GM19452 (cell line): ENCODE measurements at regions not wholly inside any gene's neighbourhood (a gene's known extent, or its start where the extent isn't known, plus 50 kb on each side); places are given as distances from the start of the nearest gene placed in this dataset.

ENCODE experiments used
- ATAC-seq: cut with Tn5 transposase; IDR thresholded peaks from one replicate; pipeline ENCODE4 v1.9.1; 2021; ENCODE audit not compliant: unreplicated experiment

DNA sequence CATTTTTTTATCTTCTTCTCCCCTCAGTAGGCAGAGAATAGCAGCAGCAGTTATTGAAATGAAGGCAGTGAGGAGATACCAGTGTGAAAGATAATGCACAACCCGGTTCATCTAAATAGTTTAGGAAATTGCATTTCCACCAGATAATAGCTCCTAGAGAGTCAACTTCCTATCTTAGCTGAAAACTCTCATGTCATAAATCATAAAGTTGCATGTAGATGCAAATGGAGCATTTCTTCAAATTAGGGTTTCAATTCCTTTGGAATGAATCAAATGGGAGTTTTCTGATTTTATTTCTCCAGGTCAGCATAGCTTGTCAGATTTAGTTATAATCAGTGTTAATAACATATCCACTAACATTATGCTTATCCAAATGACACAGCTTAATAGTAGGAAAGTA, 335.3 kb downstream of the CNTNAP4 start:
- ATAC-seq: no peak

DNA sequence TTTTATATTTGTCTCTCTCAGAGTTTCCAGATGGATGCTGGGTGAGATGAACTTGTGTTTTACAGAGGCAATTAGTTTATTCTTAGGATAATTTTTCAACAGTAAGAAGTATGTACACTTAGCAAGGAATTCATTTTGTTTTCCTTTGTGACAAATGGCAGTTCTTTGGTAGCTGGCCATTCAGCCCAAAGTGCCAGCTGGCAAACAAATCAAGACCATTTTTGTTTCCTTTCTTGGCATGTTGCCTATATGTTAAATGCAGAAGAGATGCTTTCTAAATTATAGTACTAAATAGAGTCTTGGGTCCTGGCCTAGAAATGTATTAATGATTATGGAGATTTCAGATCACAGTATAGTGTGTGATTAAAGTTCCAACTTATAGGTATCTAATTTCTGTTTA, 337.1 kb downstream of the CNTNAP4 start:
- no peak for ATAC-seq

DNA sequence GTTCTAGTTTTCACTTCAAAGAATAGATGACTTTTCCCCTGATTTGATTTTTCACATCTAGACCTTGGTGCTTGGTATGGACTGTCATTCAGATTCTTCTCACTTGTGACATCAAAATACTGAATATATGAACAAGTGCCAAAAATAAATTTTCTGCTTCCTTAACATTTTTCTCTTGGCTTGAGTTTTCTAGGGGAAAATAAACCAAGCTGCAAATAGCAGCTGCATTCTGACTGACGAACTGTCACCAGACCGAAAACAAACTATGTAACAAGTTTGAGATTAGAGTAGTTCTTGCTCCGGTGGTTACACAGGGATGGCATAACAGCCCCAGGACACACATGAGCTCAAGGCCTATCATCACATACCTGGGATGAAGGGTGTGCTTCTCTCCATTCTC, 345.7 kb downstream of the CNTNAP4 start:
- no peak for ATAC-seq

DNA sequence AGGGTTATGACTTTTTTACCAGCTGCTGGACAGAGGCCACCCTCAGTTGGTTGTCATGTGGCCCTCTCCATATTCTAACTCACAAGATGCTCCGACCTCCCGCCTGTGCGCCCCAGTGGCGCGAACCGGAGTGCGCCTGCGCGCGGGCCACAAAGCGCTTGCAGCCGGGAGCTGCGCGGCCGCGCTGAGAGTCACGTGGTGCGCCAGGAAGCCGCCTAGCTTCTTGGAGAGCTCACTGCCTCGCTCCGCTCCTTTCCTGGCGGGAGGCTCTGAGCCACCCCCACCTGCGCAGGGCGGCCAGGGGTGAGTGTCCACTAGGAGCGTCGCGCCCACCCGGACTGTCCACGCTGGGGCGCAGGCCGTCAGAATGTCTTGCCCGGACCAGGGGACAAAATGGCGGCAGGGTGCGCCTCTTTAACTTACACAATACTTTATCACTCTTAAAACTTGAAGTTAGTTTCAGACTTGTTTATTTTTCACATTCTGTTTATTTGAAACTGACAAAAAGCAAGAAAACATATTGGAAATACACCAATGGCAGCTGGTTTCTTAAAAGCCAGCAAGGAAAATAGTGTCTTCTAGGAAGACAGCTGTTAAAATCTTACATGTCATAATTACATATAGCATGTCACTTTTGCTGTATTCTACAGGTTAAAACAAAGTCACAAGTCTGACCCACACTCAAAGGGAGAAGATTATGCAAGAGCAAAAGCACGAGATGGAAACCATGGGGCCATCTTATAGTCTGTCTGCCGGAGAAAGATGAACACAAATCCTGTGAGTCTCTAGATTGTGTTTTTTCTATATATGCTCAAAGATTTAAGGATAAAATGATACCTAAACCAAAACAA, 357.9 kb downstream of the CNTNAP4 start:
- ATAC-seq: no peak

DNA sequence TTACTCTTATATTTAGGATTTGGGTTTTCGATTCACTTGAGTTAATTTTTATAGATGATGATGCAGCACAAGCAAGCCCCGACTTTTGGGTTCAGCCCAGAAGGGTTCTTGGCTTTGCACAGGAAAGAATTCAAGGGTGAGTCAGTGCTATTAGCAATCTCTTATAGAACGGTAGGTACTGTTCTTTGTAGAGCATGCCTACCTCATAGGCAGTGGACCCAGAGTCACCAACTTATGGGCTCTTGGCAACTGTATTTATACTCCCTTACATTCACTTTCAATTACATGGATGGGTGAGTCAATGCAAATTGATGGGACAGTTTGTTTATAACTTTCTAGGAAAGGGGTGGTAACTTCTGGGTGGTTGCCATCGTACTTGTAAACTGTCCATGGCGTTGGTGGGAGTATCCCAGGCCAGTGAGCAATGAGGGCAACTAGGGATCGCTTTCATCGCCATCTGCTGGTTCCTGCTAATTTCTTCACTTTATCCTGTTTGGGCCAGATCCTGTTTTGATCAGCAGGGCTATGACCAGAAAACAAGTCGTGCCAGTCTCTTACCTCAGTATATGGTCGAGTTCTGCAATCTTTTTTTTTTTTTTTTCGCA, 362.6 kb downstream of the CNTNAP4 start:
- no peak for ATAC-seq

DNA sequence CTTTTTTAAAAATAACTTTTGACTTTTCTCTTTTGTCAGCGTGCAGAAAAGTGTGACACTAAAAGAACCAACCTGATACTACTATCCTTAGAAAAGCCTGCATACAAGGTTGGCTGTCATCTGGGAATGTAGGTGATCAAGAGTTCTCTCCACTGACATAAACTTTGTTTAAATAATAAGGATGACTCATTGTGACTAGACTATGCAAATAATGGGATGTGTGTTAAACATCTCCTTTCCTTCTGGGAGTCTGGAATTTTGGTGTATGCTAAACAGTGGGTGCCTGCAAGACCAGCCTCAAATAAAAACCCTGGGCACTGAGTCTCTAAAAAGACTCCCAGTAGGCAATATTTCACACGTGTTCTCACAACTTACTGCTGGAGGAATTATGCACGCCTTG, 373.4 kb downstream of the CNTNAP4 start:
- ATAC-seq: no peak

DNA sequence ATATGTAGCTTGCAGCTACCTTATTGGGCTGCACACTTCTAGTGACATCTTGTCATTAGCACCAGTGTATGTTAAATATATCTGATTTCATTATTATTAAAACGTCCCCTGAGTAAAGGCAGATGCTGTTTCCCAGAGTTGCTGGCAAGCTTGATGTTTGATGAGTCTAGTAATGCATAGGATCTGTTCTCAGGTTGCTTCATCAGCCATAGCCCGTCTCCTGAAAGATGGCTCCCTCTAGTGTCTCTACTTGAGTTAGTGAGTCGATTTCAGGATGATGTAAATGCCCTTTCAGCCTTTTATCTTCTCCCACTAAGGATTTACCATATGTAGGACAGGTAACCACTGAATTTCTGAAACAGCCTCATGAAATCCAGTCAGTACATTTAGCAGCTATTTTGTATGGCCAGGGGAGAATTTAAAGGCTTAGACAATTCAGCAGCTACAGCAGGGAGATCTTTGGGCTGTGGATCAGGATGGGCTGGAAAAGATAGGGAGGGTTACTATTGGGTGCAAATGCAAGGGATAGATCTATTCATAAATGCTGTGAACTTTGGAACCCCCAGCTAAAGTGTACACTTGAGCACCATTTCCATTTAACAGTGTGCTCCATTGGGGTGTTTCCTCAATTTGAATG, 376.3 kb downstream of the CNTNAP4 start:
- peak; percentile 70 for ATAC-seq

DNA sequence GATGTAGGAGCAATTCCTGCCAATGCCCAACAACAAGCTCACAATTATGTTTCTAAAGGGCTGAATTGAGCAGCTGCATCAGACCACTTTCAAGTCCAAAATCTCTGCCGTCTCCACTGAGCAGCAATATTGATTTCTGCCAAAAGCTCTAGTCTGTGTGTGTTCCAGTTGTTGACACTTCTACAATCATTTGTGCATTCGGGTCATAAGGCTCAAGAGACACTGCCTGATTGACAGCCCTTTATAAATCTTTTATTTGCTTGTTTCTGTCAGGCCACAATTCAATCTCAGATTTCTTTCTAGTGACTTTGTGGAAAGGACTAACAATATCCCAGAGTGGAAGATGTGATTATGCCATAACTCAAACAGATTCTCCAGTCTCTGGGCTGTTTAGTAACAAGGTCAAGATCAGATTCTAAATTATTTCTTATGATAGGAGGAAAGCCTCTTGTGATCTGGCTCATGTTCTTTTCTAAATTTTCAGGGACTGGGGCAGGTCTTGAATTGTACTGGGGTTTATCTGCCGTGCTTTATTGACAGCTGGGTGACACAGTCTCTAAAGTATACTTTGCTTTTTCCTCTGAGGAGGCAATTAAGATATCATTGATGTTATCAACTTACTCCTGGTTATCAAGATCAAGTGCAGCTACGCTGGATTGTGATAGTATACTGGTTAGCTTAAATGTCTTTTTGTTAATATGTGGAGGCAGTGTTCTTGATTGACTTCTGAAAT, 377.1 kb downstream of the CNTNAP4 start:
- no peak for ATAC-seq

DNA sequence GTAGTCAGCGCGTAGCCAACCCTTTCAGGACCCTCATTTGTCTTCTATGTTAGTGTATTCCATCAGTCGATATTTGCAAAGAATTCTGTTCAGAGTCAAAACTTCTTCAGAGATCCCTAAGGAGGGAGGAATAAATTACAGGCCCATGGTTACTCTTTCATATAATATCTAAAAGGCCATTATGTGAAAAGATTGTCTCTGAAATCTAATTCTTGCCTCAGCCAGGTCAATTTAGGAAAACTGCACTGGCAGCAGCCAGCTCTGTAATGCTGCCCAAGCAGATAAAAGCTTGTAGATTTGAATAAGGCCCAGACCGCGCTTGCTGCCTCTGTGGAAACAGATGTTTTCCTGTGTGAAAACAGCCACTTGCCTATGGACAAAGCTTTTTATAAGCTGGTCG, 379.8 kb downstream of the CNTNAP4 start:
- ATAC-seq: no peak

DNA sequence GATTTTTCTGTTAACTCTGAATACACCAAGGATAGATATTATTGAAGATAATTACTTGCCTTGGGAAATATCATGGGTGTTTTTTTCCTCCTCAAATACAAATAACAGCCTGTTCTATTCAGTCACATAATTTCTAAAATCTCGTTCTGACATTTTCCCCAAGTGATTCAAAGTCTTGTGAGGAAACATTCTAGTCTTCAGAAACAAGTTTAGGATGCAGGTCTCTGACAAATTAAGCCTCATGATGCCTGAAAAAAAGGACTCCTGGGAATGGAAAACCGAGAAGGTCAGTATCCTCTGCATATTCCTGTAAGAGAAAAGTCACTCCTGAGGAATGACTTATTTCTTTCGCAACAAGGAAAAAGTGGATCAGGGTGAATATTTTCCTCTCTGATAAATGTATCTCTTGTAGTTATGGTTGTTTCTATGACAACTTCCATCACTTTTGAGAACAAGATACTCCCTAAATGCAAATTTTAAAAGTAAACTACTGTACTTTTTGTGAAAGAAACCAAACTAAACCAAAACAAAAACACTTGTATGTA, 384.6 kb downstream of the CNTNAP4 start:
- no peak for ATAC-seq

DNA sequence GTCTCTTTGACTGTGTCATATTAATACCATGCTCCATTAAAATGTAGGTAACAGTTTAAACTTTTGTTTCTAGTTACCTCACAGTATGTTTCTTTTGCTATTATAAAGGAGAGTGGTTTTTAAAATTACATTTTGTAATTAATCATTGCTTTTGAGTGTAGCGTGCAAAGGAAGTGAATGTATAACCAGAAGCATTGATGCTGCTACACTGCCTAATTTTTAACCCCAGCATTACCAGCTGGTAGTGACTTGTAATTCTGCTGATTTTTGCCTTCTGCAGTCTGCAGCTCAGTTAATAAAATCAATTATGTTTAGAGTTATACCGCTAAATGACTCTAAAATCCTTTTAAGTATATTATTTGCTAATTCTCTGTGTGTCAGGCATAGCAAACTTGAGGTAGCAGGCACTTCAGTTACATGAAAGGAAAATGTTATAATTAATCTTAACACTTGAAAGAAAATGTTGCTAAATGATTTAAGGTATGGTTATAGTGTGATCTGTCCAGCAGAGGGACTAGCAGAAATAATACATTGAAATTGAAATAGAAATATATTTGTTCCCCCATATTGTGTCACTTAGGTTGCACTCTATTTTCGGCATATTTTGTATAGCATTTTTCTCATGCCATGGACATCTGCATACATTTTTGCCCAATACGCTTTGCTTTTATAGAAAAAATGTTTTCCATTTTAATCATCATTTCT, 388.5 kb downstream of the CNTNAP4 start:
- no peak for ATAC-seq

DNA sequence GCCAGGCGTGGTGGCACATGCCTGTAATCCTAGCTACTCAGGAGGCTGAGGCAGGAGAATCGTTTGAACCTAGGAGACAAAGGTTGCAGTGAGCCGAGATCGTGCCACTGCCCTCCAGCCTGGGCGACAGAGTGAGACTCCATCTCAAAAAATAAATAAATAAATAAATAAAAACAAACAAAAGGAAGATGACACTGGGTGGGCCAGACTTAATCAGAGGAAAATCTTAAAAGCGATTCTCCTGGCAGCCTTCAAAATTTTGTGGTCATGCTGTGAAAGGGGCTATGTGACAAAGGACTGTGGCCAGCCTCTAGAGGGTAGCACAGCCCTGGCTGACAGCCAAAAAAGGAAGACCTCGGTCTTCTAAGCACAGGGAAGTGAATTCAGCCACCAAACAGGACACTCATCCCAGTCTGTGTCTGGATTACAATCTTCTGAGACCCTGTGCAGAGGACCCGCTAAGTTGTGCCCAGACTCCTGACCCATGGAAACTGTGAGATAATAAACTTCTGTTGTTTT, 391.1 kb downstream of the CNTNAP4 start:
- ATAC-seq: no peak

DNA sequence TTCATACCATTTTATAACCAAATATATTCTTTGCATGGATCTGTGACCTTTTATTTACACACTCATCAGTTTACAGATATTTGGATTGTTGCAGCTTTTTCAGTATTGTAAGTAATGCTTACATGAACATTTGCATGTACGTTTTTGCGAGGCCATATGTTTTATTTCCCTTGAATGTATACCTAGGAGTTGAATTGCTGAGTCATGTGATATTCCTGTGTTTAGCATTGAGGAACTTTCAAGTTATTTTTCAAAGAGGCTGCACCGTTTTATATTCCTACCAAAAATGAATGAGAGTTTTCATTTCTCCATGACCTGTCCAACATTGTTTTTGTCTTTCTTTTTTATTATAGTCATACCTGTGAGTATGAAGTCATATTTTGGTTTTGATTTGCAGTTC, 392.1 kb downstream of the CNTNAP4 start:
- ATAC-seq: no peak

DNA sequence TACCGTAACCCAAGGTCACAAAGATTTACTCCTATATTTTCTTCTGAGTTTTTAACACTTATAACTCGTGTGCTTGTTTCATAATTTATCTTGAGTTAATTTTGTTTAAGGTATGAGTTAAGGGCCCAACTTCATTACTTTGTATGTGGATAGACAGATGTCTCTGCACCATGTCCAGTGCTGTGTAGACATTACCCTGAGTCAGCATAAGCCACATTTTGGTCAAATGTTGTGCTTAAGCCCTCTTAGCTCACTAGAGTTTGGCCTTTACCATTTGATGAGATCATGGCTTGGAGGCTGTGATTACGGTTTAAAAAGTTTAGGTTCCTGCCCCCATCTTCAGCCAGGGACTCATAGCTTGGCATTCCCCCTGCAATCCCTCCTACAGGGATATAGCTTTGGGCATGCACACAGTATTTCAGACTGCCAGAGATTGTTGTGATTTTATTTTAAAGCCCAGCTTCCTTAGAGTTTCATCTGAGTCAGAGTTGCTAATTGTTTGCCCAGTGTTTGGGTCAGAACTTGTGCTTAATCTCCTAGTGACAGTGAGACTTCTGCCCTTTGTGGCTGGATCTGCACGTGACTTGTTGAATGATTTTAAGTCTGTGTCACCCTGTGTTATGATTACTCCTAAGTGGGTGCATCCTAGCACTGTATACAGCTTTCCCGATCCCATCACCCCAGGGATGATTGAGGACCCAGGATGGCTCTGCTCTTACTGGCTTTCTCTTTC, 393.1 kb downstream of the CNTNAP4 start:
- no peak for ATAC-seq

DNA sequence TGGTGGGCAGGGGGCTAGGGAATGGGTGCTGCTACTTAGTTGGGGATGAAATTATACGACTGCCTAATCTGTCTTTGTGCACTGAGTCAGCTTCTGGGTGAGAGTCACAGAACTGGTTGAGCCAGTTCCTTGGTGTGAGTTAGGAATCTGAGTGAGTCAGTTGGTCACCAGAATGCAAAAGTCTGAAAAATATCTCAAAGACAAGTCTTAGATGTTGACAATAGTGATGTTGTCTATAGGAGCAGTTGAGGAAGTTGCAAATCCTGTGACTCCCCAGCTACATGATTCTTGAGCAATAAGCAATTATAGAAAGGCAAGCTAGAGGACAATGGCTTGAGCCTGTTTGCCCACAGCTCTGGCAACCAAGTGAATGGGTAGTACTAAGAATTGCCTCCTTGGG, 399.2 kb downstream of the CNTNAP4 start:
- no peak for ATAC-seq

DNA sequence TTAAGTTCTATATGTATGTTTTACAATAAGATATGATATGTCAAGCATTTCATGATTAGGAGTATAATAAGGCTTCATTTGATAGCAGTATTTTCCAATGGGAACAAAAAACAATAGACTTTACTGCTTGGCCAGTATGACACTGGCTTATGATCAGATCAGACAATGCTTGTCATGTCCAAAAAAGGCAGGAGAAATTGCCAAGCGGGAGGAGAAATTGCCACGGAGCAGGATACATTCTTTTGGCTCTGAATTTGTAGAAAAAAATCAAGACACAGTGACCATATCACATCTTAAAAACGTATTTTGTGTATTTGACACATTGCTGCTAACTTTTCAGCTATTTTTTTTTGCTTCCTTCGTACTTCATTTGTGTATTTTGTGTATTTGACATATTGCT, 404.1 kb downstream of the CNTNAP4 start:
- ATAC-seq: no peak

DNA sequence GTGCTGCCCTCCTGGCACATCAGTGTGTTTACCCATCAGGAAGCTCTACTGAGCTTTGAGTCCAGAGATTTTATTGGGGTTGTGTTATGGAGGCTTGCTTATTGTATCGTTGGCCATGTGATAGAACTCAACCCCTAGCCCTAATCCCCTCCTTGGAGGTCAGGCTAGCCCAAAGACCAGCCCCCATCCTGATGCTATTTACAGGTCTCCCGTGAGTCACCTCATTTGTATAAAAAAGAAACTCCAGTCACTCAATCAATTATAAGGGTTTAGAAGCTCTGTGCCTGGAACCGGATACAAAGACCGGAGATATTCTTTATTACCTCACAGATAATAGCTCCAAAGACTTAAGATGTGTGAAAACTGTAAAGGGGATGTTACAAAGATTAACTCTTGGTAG, 405.9 kb downstream of the CNTNAP4 start:
- ATAC-seq: no peak

DNA sequence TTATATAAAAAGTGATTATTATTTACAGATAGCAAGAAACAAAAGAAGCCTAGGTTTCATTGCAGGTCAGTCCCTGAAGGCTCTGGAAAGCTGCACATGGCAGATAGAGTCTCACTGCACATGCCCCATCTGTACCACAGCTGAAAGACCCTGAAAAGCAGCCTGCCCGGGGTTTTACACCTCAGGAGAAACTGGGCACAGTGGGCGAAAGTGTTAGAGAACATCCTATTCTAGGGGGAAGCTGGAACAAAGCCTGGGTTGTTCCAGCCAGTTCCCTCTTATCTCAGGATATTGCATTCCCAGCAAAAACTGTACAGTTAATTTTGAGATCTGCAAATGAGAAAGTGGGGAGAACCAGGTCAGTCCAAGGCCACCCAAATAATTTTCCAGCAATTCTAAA, 419.7 kb downstream of the CNTNAP4 start:
- ATAC-seq: no peak

DNA sequence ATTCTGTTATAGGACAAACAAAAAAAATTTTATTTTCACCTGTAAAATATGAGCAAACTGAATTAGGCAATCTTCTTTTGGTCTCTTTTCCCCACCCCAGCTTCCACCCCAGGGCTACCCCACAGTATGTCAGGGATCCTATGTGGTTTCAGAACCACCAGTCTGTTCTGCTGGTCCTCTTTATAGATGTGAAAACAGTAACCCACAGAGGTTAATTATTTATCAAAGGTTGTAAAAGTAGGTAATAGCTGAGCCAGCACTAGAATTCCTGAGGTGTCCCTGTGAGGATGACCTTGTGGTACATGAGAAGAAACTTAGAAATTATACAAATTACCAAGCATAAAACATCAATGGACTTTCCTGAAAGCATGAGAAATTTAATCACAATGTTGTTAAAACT, 428.7 kb downstream of the CNTNAP4 start:
- no peak for ATAC-seq

DNA sequence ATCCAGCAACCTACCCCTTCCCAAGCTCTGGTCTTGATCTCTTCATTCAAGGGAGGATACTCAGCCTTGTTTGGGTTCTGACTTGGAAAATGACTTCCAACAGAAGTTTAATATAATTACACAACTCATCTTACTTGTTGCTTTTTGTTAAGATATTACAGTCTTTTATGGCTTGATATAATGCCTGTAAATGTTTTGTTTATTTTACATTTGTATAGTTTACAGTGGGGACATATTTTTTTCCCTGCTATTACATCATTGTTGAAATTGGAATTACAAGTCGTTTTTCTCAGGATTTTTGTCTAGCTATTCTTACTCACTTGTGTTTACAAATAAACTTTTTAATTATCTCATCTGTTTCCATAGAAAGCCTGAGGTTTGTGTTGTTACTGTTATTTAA, 436.0 kb downstream of the CNTNAP4 start:
- ATAC-seq: no peak
